Keratinocyte (primary cell): ENCODE measurements at regions not wholly inside any gene's neighbourhood (a gene's known extent, or its start where the extent isn't known, plus 50 kb on each side); places are given as distances from the start of the nearest gene placed in this dataset.
"Not testable (repeated sequence)": the region's sequence is repeated elsewhere in the genome, so short reads cannot be mapped to it uniquely, and the experiment has no call there.

ENCODE experiments used
- DNase-seq: peaks from one replicate; pipeline ENCODE4 v3.0.0-alpha.2; 2011; ENCODE audit warnings: low read depth, missing footprints, low spot score
- FAIRE-seq: peaks from 2 replicates; lab custom pipeline; 2011; peaks lifted over from hg19 to GRCh38; lab: Jason Lieb, UNC
- H2AFZ ChIP-seq: 2 replicates; pipeline ENCODE4 v1.6.0; 2012; ENCODE audit warnings: low read length, control low read depth, inconsistent platforms; ENCODE audit not compliant: control insufficient read depth
- H3K27ac ChIP-seq: 2 replicates; pipeline ENCODE4 v1.5.1; 2011; ENCODE audit warnings: low read length; ENCODE audit not compliant: control insufficient read depth, insufficient read depth
- H3K27me3 ChIP-seq: 3 replicates; pipeline ENCODE4 v1.6.0; 2011; ENCODE audit warnings: low read length; ENCODE audit not compliant: control insufficient read depth, insufficient read depth; ENCODE audit errors: extremely low read depth
- H3K36me3 ChIP-seq, 2 experiments: 2 replicates in 1 of 2; 3 replicates in 1 of 2; pipeline ENCODE4 v1.5.1; 2011; ENCODE audit warnings: low read length in 2 of 2, mild to moderate bottlenecking in 1 of 2; ENCODE audit not compliant: control insufficient read depth in 2 of 2, insufficient read depth in 2 of 2; ENCODE audit errors: extremely low read depth in 1 of 2
- H3K4me1 ChIP-seq: 3 replicates; pipeline ENCODE4 v1.5.1; 2011; ENCODE audit warnings: low read length; ENCODE audit not compliant: control insufficient read depth, insufficient read depth; ENCODE audit errors: extremely low read depth
- H3K4me2 ChIP-seq: 3 replicates; pipeline ENCODE4 v1.6.0; 2011; ENCODE audit warnings: low read depth, low read length; ENCODE audit not compliant: control insufficient read depth, insufficient read depth; ENCODE audit errors: extremely low read depth
- H3K4me3 ChIP-seq, 3 experiments: fragments of 200-600 bp in 1 of 3; sonication (generic) in 1 of 3; 2 replicates in 2 of 3; 3 replicates in 1 of 3; pipeline ENCODE4 v1.5.1; 2011 to 2016; ENCODE audit warnings: low read length in 3 of 3, mild to moderate bottlenecking in 3 of 3, control low read depth in 2 of 3, inconsistent platforms in 1 of 3, low read depth in 1 of 3, mixed read lengths in 1 of 3, mixed run types in 1 of 3, moderate library complexity in 1 of 3; ENCODE audit not compliant: control insufficient read depth in 2 of 3, insufficient read depth in 2 of 3; ENCODE audit errors: extremely low read depth in 1 of 3
- H3K79me2 ChIP-seq: 2 replicates; pipeline ENCODE4 v1.6.0; 2012; ENCODE audit warnings: low read length; ENCODE audit not compliant: control insufficient read depth, insufficient read depth
- H3K9ac ChIP-seq: 3 replicates; pipeline ENCODE4 v1.6.0; 2011; ENCODE audit warnings: low read length; ENCODE audit not compliant: control insufficient read depth, insufficient read depth; ENCODE audit errors: extremely low read depth
- H3K9me1 ChIP-seq: 3 replicates; pipeline ENCODE4 v1.6.0; 2011; ENCODE audit warnings: low read length; ENCODE audit not compliant: control insufficient read depth, insufficient read depth; ENCODE audit errors: extremely low read depth
- H3K9me3 ChIP-seq: 2 replicates; pipeline ENCODE4 v1.5.1; 2012; ENCODE audit warnings: low read depth, low read length; ENCODE audit not compliant: control insufficient read depth
- H4K20me1 ChIP-seq: 3 replicates; pipeline ENCODE4 v1.6.0; 2011; ENCODE audit warnings: low read length; ENCODE audit not compliant: control insufficient read depth, insufficient read depth; ENCODE audit errors: extremely low read depth
- EZH2 ChIP-seq: IDR thresholded peaks from one replicate; pipeline ENCODE4 v1.6.1; 2012; ENCODE audit warnings: inconsistent platforms, mild to moderate bottlenecking, low read length, moderate library complexity
- dilution Hi-C: fragments of 300-500 bp; cut with MboI; formaldehyde crosslinking; loops from one replicate; pipeline ENCODE4 v1.7.0; 2020; ENCODE audit warnings: low sequenced_read_pairs; ENCODE audit not compliant: extremely low pct_ligation_motif_present
- TF ChIP-seq, protein P1 (sequence below), 3 experiments: IDR thresholded peaks in 1 of 3; conservative IDR thresholded peaks in 1 of 3; optimal IDR thresholded peaks in 1 of 3; 2 replicates in 2 of 3; 3 replicates in 1 of 3; pipeline versions ENCODE3 to v1.5.1; 2011; ENCODE audit warnings: low read length in 3 of 3, mild to moderate bottlenecking in 3 of 3, moderate library complexity in 2 of 3, control low read depth in 1 of 3, inconsistent platforms in 1 of 3; ENCODE audit not compliant: insufficient read depth in 2 of 3; ENCODE audit errors: extremely low read depth in 1 of 3

GRCh38 chr6:27720607-27721580, 191.3 kb downstream of the OR2B2 start:
- Histone ChIP-seq H3K4me2 (peak overlapping the region; percentile 67), H3K4me3 (peak overlapping the region; percentile 6 to 45 (median 41)), H3K9me1 (no peaks in the 10 kb centered on the region), H4K20me1 (no peaks in the 10 kb centered on the region), H3K4me1 (peaks cover 15% of the 10 kb centered on the region), H3K9me3 (no peaks in the 10 kb centered on the region), H3K79me2 (no peaks in the 10 kb centered on the region), H3K27ac (peak overlapping the region; percentile 58), H2AFZ (peak overlapping the region; percentile 59), H3K9ac (peak overlapping the region; percentile 48), H3K36me3 (no peaks in the 10 kb centered on the region), H3K27me3 (no peaks in the 10 kb centered on the region)
- dilution Hi-C loops, result no loop called here
- TF ChIP-seq, protein P1, sequence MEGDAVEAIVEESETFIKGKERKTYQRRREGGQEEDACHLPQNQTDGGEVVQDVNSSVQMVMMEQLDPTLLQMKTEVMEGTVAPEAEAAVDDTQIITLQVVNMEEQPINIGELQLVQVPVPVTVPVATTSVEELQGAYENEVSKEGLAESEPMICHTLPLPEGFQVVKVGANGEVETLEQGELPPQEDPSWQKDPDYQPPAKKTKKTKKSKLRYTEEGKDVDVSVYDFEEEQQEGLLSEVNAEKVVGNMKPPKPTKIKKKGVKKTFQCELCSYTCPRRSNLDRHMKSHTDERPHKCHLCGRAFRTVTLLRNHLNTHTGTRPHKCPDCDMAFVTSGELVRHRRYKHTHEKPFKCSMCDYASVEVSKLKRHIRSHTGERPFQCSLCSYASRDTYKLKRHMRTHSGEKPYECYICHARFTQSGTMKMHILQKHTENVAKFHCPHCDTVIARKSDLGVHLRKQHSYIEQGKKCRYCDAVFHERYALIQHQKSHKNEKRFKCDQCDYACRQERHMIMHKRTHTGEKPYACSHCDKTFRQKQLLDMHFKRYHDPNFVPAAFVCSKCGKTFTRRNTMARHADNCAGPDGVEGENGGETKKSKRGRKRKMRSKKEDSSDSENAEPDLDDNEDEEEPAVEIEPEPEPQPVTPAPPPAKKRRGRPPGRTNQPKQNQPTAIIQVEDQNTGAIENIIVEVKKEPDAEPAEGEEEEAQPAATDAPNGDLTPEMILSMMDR (optimal IDR thresholded peaks at IDR 0.05 in 1 of 3, IDR thresholded peaks at IDR 0.05 in 1 of 3, conservative IDR thresholded peaks at IDR 0.05 in 1 of 3; ENCODE audit: extremely low read depth in 1 of 3, insufficient read depth in 2 of 3, low read length in 3 of 3), result peak; percentile 4 to 25 (median 7)
- no peak for TF ChIP-seq EZH2
- DNase-seq (peak; percentile 73), FAIRE-seq (peak; percentile 96)

DNA sequence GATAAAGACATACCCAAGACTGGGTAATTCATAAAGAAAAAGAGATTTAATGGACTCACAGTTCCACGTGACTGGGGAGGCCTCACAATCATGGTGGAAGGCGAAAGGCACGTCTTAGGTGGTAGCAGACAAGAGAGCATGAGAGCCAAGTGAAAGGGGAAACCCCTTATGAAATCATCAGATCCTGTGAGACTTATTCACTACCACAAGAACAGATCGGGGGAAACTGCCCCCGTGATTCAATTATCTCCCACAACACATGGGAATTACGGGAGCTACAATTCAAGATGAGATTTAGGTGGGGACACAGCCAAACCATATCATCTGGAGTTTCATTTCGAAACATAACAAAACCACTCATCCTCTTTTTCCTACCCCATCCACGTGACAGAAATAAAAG, 193.2 kb downstream of the OR2B2 start:
- H3K4me3 ChIP-seq, dilution Hi-C loops, H3K4me2 ChIP-seq, FAIRE-seq, H4K20me1 ChIP-seq, H3K9me3 ChIP-seq, H2AFZ ChIP-seq, H3K27me3 ChIP-seq, H3K79me2 ChIP-seq, DNase-seq, H3K36me3 ChIP-seq, H3K27ac ChIP-seq, H3K9ac ChIP-seq, H3K9me1 ChIP-seq: not testable (repeated sequence)
- peaks cover 15% of the 10 kb centered on the region for H3K4me1 ChIP-seq
